ENCODE measurements at regions not wholly inside any gene's neighbourhood (a gene's known extent, or its start where the extent isn't known, plus 50 kb on each side); places are given as distances from the start of the nearest gene placed in this dataset.

- no peak for TF ChIP-seq CTCF (optimal IDR thresholded peaks at IDR 0.05 in 1 of 3, IDR thresholded peaks at IDR 0.05 in 1 of 3, conservative IDR thresholded peaks at IDR 0.05 in 1 of 3; ENCODE audit: extremely low read depth in 1 of 3, insufficient read depth in 2 of 3, low read length in 3 of 3)
- TF ChIP-seq EZH2 (IDR thresholded peaks at IDR 0.05; ENCODE audit: low read length), result no peak
These were observed 85.5 kb upstream of the NUDT12 start for GRCh38 chr5:103648086-103648485.
